ENCODE measurements at regions not wholly inside any gene's neighbourhood (a gene's known extent, or its start where the extent isn't known, plus 50 kb on each side); places are given as distances from the start of the nearest gene placed in this dataset.
A peak's percentile ranks its signal among the peaks of the same experiment; 100 is the strongest.

DNA sequence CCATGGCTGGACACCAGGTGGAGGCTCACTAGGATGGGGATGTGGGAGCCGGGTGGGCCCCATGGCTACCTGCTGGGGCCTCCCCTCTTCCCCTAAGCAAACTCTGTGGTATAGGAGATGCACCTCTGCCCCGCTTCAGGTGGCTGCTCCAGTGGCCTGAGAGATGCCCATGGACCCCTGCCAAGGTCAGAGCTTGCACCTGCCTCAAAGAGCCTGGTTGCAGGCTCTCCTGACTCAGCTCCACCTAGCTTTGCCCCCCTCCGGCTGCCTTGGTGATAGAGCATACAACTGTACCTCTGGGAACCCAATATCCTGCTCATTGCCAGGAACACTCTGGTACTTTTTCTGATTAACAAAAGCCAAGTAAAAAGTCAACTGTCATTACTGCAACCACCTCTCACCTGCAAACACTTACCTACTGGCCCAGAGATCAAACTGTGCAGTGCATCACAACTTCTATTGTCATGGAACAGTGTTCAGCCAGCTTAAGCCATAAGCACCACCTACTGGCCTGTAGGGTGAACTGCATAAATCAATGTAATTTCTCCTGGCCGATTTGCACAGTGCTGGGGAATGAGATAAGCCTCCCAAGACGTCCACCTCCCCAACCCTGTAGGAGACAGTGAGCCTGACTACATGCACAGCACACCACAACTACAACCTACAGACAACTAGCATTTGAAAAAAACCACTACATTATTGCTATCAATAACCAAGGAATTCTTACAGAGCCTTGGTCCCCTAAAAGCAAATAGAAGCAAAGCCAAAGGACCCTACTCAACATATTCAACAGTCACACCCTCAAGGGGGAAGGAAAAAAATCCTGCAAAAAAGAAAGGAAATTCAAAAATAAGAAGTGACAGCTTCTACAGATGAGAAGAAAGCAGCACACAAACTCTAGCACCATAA is 352.4 kb upstream of the ARHGEF26 start (continued):
- TF ChIP-seq, protein P1, sequence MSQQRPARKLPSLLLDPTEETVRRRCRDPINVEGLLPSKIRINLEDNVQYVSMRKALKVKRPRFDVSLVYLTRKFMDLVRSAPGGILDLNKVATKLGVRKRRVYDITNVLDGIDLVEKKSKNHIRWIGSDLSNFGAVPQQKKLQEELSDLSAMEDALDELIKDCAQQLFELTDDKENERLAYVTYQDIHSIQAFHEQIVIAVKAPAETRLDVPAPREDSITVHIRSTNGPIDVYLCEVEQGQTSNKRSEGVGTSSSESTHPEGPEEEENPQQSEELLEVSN (IDR thresholded peaks at IDR 0.05; ENCODE audit: borderline replicate concordance, low read depth) = no peak
- TF ChIP-seq HOXA7 (CRISPR knock-in tag; IDR thresholded peaks at IDR 0.05) (no peak), RAD21 (conservative IDR thresholded peaks at IDR 0.05 in 1 of 2, IDR thresholded peaks at IDR 0.05 in 1 of 2) (peak; percentile 78 to 84), ESRRA (IDR thresholded peaks at IDR 0.05; ENCODE audit: borderline replicate concordance, low read length) (no peak), HOXB13 (CRISPR knock-in tag; IDR thresholded peaks at IDR 0.05; ENCODE audit: low read depth) (no peak)
- TF ChIP-seq, protein P2, sequence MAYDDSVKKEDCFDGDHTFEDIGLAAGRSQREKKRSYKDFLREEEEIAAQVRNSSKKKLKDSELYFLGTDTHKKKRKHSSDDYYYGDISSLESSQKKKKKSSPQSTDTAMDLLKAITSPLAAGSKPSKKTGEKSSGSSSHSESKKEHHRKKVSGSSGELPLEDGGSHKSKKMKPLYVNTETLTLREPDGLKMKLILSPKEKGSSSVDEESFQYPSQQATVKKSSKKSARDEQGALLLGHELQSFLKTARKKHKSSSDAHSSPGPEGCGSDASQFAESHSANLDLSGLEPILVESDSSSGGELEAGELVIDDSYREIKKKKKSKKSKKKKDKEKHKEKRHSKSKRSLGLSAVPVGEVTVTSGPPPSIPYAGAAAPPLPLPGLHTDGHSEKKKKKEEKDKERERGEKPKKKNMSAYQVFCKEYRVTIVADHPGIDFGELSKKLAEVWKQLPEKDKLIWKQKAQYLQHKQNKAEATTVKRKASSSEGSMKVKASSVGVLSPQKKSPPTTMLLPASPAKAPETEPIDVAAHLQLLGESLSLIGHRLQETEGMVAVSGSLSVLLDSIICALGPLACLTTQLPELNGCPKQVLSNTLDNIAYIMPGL (CRISPR knock-in tag; IDR thresholded peaks at IDR 0.05; ENCODE audit: borderline replicate concordance) = no peak

DNA sequence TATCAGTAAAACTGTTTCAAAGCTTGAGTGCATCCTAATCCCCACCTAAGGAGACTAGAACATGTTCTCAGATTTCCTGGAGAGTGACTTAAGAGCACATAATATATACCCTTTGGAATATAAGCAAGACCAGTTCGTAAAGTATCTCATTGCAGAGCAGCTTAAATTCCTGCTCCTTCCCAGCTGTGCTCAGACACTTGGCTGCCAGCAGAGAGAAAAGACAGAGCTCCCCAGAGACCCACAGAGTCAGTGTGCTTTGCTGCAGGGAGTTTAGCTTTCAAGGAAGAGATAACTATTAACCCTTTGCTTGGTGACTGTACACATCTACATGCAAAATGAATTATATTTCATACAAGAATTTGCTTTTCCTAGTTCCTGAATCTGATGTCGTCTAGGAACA is 338.1 kb upstream of the ARHGEF26 start:
- no peak for DNase-seq (ENCODE audit: low read depth in 1 of 2, low spot score in 1 of 2)
- CTCF ChIA-PET = interaction anchor here (0.8 to 1.9 kb wide), 3 partner anchors 9 to 188 kb away, joined by 3 to 6 read pairs (median 3); no protein-coding TSS in a partner anchor
- POLR2A ChIA-PET = no interaction called here
- Histone ChIP-seq H3K27ac (no peak overlapping the region), H3K4me2 (no peak overlapping the region), H3K9me3 (no peaks in the 10 kb centered on the region), H3K4me3 (no peak overlapping the region), H3K4me1 (no peaks in the 10 kb centered on the region)
- WGBS (ENCODE audit: missing lambda C conversion rate) = 19% methylated on average over 2 of the region's 2 CpGs
- ATAC-seq = no peak
- TF ChIP-seq PHF8 (IDR thresholded peaks at IDR 0.05; ENCODE audit: borderline replicate concordance, low read depth) (no peak), HOXB5 (CRISPR knock-in tag; IDR thresholded peaks at IDR 0.05) (no peak), RAD21 (conservative IDR thresholded peaks at IDR 0.05 in 1 of 2, IDR thresholded peaks at IDR 0.05 in 1 of 2) (no peak), TP53 (CRISPR knock-in tag; IDR thresholded peaks at IDR 0.05) (no peak), BHLHE40 (IDR thresholded peaks at IDR 0.05; ENCODE audit: low read depth, low read length) (no peak), NR3C1 (IDR thresholded peaks at IDR 0.05) (no peak), ZFP36 (IDR thresholded peaks at IDR 0.05; ENCODE audit: borderline replicate concordance, partially characterized antibody) (no peak), POLR2AphosphoS2 (conservative IDR thresholded peaks at IDR 0.05; ENCODE audit: low read length) (no peak), RNF2 (IDR thresholded peaks at IDR 0.05; ENCODE audit: borderline replicate concordance, low read depth) (no peak), CBX8 (IDR thresholded peaks at IDR 0.05) (no peak), HEYL (CRISPR knock-in tag; IDR thresholded peaks at IDR 0.05) (no peak), ZNF302 (CRISPR knock-in tag; IDR thresholded peaks at IDR 0.05) (no peak)
- TF ChIP-seq, protein P3, sequence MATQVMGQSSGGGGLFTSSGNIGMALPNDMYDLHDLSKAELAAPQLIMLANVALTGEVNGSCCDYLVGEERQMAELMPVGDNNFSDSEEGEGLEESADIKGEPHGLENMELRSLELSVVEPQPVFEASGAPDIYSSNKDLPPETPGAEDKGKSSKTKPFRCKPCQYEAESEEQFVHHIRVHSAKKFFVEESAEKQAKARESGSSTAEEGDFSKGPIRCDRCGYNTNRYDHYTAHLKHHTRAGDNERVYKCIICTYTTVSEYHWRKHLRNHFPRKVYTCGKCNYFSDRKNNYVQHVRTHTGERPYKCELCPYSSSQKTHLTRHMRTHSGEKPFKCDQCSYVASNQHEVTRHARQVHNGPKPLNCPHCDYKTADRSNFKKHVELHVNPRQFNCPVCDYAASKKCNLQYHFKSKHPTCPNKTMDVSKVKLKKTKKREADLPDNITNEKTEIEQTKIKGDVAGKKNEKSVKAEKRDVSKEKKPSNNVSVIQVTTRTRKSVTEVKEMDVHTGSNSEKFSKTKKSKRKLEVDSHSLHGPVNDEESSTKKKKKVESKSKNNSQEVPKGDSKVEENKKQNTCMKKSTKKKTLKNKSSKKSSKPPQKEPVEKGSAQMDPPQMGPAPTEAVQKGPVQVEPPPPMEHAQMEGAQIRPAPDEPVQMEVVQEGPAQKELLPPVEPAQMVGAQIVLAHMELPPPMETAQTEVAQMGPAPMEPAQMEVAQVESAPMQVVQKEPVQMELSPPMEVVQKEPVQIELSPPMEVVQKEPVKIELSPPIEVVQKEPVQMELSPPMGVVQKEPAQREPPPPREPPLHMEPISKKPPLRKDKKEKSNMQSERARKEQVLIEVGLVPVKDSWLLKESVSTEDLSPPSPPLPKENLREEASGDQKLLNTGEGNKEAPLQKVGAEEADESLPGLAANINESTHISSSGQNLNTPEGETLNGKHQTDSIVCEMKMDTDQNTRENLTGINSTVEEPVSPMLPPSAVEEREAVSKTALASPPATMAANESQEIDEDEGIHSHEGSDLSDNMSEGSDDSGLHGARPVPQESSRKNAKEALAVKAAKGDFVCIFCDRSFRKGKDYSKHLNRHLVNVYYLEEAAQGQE (IDR thresholded peaks at IDR 0.05) = no peak
- TF ChIP-seq, protein P1 (IDR thresholded peaks at IDR 0.05; ENCODE audit: borderline replicate concordance, low read depth) = no peak
- no peak for FAIRE-seq

Measured in A549 (cell line).